Activated T-cell treated with anti-CD3 and anti-CD28 coated beads for 4 hours (primary cell): ENCODE measurements at regions not wholly inside any gene's neighbourhood (a gene's known extent, or its start where the extent isn't known, plus 50 kb on each side); places are given as distances from the start of the nearest gene placed in this dataset.

Source experiments
- DNase-seq: peaks from one replicate; pipeline ENCODE4 v3.0.0-alpha.2; 2020

- DNase-seq: no peak
Observed at GRCh38 chr3:28743271-28743670, 394.6 kb upstream of the AZI2 start.

- DNase-seq: no peak
Observed at GRCh38 chr3:28743831-28744230, 395.2 kb upstream of the AZI2 start.

DNA sequence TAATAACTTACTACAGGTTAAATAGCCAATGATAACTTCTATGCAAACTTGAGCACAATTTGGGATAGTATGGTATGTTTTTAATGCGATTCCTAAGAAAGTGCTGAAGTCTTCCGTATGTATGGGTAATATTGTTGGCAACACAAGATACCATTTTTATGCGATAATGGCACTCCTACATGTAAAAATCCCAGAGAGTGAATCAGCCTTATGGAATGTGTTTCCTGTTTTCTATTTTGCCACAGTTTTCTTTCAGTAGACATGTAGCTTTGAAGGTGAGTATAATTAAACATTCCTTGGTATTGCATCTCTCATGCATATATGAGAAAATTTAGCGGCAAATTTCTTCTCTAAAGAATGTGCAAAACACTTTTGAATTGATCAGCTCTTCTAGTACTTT is 396.8 kb upstream of the AZI2 start:
- no peak for DNase-seq

DNA sequence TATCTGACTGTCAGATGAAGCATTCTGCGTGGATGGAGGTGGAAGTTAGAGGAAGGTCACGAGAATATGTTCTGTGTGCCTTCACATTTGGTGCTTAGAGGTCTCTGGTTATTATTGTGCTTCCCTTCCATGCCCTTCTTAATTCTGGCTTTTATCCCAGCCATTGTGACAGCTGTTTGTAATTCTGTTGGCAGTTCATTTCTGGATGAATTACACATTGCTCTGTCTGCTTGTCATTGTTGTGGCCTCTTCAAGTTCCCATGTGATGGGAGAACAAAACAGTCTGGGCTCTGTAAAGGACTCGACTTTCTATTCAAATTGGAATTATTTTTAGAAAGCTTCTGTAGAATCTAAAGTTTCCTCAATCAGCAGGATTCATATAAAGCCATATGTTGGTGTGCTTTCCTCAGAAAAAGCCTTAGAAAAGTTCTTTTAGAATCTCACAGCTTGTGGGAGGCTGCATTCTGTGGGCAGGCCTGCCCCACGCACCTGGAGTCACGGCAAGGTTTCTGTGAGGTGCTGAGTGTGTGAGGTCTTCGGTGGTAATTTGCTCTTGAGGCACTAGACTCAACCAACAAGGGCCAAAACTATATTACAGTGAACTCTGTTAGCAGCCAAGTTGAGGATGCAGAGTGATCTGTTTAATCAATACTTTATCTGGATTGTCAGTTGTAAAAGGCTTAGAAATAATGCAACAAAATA is 397.4 kb upstream of the AZI2 start:
- DNase-seq: no peak

DNA sequence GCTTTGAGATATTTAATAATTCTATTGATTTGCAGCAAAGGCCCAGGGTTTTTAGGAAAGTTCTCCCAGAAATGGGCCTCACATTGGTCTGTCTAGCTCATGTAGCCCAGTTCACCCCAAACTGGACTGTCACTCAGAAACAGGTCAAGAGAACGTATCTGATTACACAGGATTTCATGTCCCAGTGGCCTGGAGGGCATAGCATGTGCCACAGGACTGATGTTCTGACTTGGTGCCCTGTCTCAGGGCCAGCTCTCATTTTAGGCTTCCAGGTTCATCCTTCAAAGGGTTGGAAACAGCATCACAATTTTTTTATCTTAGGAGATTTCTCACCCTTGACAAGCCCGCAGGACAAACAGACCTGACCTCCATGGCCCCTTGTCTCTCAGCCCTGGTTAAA is 398.4 kb upstream of the AZI2 start:
- no peak for DNase-seq

GRCh38 chr3:28751864-28752263 is 403.2 kb upstream of the AZI2 start:
- no peak for DNase-seq

DNA sequence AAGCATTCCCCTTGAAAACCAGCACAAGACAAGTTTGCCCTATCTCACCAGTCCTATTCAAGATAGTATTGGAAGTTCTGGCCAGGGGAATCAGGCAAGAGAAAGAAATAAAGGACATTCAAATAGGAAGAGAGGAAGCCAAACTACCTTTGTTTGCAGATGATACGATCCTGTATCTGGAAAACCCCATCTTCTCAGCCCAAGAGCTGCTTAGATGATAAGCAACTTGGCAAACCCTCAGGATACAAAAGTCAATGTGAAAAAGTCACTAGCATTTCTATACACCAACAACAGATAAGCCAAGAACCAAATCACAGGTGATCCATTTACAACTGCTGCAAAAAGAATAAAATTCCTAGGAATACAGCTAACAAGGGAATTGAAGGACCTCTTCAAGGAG is 403.7 kb upstream of the AZI2 start:
- no peak for DNase-seq

DNA sequence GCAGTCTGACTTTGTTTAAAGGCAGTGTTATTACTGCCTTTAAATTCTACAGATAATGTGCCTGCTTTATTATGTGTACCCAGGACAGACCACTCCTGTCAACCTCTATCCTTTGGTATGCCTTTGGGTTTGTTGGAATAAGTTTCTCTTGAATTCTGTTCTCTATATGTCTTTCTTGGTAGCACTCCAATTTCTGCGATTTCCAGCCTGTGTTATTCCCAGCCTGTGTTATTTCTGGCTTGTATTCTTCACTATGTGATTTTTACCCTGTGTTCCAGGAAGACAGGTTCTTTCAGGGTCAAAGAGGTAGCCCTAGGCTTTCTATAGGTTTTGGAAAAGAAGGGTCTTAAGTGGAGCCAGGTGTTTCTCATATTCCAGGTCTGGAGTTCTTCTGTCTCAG is 407.4 kb upstream of the AZI2 start:
- DNase-seq: no peak

- no peak for DNase-seq
Observed at GRCh38 chr3:28758115-28758514, 409.5 kb upstream of the AZI2 start.

DNA sequence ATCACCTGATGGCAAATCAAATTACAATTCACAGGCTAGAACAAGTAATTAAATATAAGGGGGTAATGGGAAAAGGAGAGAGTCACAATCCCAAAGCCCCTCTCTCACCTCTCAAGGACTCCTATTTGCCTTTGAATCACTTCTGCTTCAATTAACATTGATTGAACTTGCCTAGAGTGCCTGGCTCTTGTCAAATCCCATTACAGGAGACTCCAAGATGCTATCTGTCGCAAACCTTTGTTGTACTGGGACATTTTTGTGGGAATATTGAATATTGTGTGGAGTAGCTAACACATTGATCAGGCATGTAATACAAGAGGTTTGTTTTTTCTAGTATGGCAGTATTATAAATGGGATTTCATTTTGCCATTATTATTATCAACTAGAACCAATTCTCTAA is 412.8 kb upstream of the AZI2 start:
- DNase-seq: no peak

- no peak for DNase-seq
Observed at GRCh38 chr3:28765194-28765593, 416.6 kb upstream of the AZI2 start.

GRCh38 chr3:28768439-28768838 is 419.8 kb upstream of the AZI2 start:
- DNase-seq: no peak

DNA sequence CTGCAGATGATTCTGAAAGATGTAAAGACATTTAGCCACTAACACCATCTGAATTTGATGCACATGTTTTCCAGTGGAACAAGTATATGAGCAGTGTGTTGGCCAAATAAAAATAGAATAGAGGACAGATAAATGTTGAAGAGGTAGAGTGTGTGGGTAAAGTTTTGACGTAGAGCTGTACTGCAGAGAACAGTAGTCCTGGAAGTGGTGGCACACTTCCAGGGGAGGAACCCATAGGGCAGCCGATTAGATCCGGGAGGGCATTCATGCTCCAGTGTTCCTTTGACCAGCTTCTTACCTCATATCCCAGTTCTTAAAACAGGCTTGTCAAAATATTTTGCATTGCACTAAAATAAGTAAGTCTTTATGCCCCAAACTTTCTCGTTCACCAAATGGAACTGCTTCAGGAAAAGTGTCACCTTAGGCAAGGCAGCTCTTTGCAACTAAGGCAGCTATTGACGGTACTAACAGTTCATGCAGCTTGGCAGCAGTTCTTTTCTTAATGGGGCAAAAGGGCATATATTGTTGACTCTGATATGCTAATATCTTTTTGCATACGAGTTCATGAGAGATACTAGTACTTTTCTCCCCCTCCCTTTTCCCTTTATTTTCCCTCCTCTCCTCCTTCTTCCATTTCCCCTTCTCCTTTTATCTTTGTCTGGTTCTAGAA is 429.3 kb upstream of the AZI2 start:
- no peak for DNase-seq

GRCh38 chr3:28780480-28780879 is 431.9 kb upstream of the AZI2 start:
- DNase-seq: no peak

DNA sequence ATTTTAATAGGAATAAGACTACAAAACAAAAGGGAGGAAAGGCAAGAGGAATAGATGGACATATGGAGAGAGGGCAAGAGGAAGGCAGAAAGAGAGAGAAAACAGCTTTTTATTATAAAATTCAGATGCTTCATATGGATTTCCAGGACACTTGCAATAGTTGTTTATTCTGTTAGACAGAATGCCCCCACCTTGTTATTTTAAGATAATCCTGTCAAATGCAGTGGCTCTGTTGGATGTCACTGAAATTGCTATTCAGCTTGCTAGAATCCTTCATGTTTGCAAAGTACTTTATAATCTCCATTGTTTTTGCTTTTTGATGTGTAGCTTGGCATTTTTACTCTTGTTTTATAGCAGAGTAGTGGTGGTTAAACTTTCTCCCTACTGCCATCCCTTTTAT is 432.4 kb upstream of the AZI2 start:
- DNase-seq: no peak

DNA sequence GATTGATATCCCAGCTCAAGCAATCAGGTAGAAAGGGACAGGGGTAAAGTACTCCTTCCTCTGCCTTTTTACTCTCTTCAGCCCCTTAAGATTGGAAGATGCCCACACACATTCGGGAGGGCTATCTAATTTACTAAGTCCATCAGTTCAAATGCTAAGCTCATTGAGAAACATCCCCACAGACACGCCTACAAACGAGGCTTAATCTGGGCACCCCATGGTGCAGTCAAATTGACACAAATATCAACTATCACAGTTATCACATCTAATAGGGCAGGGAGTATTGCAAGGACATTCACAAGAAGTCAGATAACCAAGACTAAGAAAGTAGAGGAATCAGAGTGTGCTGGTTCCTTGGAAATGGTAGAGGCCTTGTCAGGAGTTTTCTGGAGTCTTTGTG is 437.8 kb upstream of the AZI2 start:
- no peak for DNase-seq

DNA sequence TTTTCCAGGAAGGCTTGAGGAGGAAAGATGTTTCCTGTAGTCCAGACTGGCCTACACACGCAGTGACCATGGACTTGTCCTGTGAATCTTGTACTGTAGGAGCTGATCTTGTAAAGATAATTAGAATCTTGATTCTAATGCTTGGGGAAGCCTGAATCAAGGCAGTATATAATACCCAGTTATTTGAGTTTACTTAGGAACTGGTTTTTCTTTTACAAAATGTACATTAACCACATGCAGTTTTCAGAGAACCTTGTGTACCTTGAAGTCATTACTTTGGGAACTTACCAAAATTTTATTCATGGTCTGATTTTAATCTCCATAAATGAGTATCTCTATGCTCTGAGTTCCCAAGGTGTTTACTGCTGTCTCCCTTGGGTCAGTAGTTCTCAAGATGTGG is 439.9 kb upstream of the AZI2 start:
- DNase-seq: no peak

- DNase-seq: no peak
Observed at GRCh38 chr3:28791713-28792255, 443.2 kb upstream of the AZI2 start.

- no peak for DNase-seq
Observed at GRCh38 chr3:28792604-28793003, 444.0 kb upstream of the AZI2 start.

GRCh38 chr3:28799084-28799483 is 450.5 kb upstream of the AZI2 start:
- DNase-seq: no peak

- DNase-seq: no peak
Observed at GRCh38 chr3:28800203-28800602, 451.6 kb upstream of the AZI2 start.

GRCh38 chr3:28808068-28808467 is 459.4 kb upstream of the AZI2 start:
- no peak for DNase-seq

GRCh38 chr3:28816017-28816416 is 464.9 kb upstream of the RBMS3 start:
- no peak for DNase-seq

- no peak for DNase-seq
Observed at GRCh38 chr3:28824316-28824715, 456.6 kb upstream of the RBMS3 start.

- DNase-seq: no peak
Observed at GRCh38 chr3:28826840-28827239, 454.0 kb upstream of the RBMS3 start.
